Spleen (tissue), 11 donors: ENCODE measurements at regions not wholly inside any gene's neighbourhood (a gene's known extent, or its start where the extent isn't known, plus 50 kb on each side); places are given as distances from the start of the nearest gene placed in this dataset.

Source experiments
- DNase-seq: peaks from one replicate; pipeline ENCODE4 v3.0.0-alpha.2; 2020
- H3K27ac ChIP-seq, 8 donors: fragments of 200-600 bp; sonication (generic) in 7 of 8; 1 replicate in 4 of 8; 2 replicates in 4 of 8; pipeline versions ENCODE4 v1.5.0 to v1.8.0; 2016 to 2021; ENCODE audit warnings: inconsistent platforms in 4 of 8, mild to moderate bottlenecking in 4 of 8, moderate library complexity in 1 of 8
- H3K27me3 ChIP-seq, 7 donors: fragments of 200-600 bp; sonication (generic) in 6 of 7; replicated peaks in 1 of 7; 1 replicate in 4 of 7; 2 replicates in 3 of 7; pipeline versions ENCODE4 v1.5.0 to v1.8.0; 2016 to 2021; ENCODE audit warnings: inconsistent platforms in 3 of 7, mild to moderate bottlenecking in 1 of 7
- H3K36me3 ChIP-seq, 6 donors: fragments of 200-600 bp; sonication (generic) in 5 of 6; 1 replicate in 4 of 6; 2 replicates in 2 of 6; pipeline versions ENCODE4 v1.5.0 to v1.8.0; 2016 to 2021; ENCODE audit warnings: inconsistent platforms in 2 of 6
- H3K4me1 ChIP-seq, 6 donors: fragments of 200-600 bp; sonication (generic) in 5 of 6; 1 replicate in 3 of 6; 2 replicates in 3 of 6; pipeline versions ENCODE4 v1.5.0 to v1.8.0; 2016 to 2021; ENCODE audit warnings: inconsistent platforms in 3 of 6
- H3K4me3 ChIP-seq, 8 donors: fragments of 200-600 bp; sonication (generic) in 7 of 8; 1 replicate in 4 of 8; 2 replicates in 4 of 8; pipeline versions ENCODE4 v1.5.0 to v1.8.0; 2016 to 2021; ENCODE audit warnings: inconsistent platforms in 4 of 8, mild to moderate bottlenecking in 4 of 8, moderate library complexity in 2 of 8
- H3K9me3 ChIP-seq, 8 donors: fragments of 200-600 bp; sonication (generic) in 7 of 8; 1 replicate in 4 of 8; 2 replicates in 4 of 8; pipeline versions ENCODE4 v1.5.0 to v1.8.0; 2016 to 2021; ENCODE audit warnings: inconsistent platforms in 4 of 8
- POLR2A ChIP-seq, 3 donors: fragments of 450-650 bp; IDR thresholded peaks; one replicate each; pipeline ENCODE4 v1.5.1; 2017; ENCODE audit warnings: antibody characterized with exemption in 3 of 3, mild to moderate bottlenecking in 1 of 3
- POLR2AphosphoS5 ChIP-seq, 3 donors: sonication (generic); formaldehyde crosslinking; IDR thresholded peaks; one replicate each; pipeline ENCODE4 v1.5.1; 2017; ENCODE audit warnings: antibody characterized with exemption in 3 of 3
- WGBS, 5 donors: extraction: QIAGEN DNeasy Blood & Tissue Kit in 3 of 5; methylation state at CpG; one replicate each; pipeline versions ENCODE4 v1.1.5 to v1.1.7; 2013 to 2018; 5-methylcytosine and 5-hydroxymethylcytosine counted together
- intact Hi-C: fragments of 100-400 bp; cut with DNase I; formaldehyde crosslinking; loops from one replicate; pipeline ENCODE4 v1.15.0; 2023; ENCODE audit warnings: low total_unique reads
- TF ChIP-seq, protein P1 (sequence below), 11 experiments: fragments of 200-600 bp in 7 of 11; fragments of 450-650 bp in 4 of 11; sonication (generic) in 4 of 11; IDR thresholded peaks in 8 of 11; conservative IDR thresholded peaks in 3 of 11; 1 replicate in 7 of 11; 2 replicates in 4 of 11; pipeline versions ENCODE4 v1.4.0 to v1.8.0; 2016 to 2021; ENCODE audit warnings: antibody characterized with exemption in 11 of 11, inconsistent platforms in 4 of 11, mild to moderate bottlenecking in 1 of 11
- donor health status: healthy with polysubstance abuse.
- donor health status: DM: no; HTN: no; CAD: no; lungs with moderate emphysema.
- donor health status: DM: no; HTN: no; CAD: no.
- donor health status: Bipolar disorder and iron deficiency.
- donor health status: healthy.
- donor health status: DM: no; HTN: no; CAD: no.
- donor health status: DM: yes; HTN: yes; CAD: no.

DNA sequence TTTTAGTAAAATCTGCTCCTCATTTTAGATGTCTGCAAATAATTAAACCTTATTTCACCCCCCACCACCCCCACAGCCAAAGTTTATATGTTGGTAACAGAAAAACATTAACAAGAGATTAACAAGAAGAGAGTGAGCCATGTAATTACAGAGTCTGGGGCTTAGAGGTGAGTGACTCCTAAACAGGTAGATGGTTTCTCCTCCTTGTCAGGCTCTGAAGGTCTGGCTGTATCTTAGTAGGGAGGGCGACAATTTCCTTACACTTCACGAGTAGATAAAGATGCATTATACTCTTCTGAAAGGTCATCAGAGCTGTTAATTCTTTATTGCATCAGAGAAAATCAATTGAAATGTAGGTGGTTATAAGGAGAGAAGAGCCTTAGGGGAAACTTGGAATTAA is 171.8 kb upstream of the ANKRD50 start:
- intact Hi-C loops, result no loop called here
- Histone ChIP-seq H3K27me3 (no peaks in the 10 kb centered on the region), H3K4me1 (no peaks in the 10 kb centered on the region), H3K4me3 (no peak overlapping the region), H3K9me3 (no peaks in the 10 kb centered on the region), H3K36me3 (no peaks in the 10 kb centered on the region), H3K27ac (no peak overlapping the region)
- WGBS, 5 donors, result 82 to 92% (median 90%) methylated on average over 2 of the region's 2 CpGs
- TF ChIP-seq, protein P1, sequence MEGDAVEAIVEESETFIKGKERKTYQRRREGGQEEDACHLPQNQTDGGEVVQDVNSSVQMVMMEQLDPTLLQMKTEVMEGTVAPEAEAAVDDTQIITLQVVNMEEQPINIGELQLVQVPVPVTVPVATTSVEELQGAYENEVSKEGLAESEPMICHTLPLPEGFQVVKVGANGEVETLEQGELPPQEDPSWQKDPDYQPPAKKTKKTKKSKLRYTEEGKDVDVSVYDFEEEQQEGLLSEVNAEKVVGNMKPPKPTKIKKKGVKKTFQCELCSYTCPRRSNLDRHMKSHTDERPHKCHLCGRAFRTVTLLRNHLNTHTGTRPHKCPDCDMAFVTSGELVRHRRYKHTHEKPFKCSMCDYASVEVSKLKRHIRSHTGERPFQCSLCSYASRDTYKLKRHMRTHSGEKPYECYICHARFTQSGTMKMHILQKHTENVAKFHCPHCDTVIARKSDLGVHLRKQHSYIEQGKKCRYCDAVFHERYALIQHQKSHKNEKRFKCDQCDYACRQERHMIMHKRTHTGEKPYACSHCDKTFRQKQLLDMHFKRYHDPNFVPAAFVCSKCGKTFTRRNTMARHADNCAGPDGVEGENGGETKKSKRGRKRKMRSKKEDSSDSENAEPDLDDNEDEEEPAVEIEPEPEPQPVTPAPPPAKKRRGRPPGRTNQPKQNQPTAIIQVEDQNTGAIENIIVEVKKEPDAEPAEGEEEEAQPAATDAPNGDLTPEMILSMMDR (IDR thresholded peaks at IDR 0.05 in 8 of 11, conservative IDR thresholded peaks at IDR 0.05 in 3 of 11), result no peak
- TF ChIP-seq POLR2A (IDR thresholded peaks at IDR 0.05) (no peak), POLR2AphosphoS5 (IDR thresholded peaks at IDR 0.05) (no peak)
- DNase-seq, result no peak

DNA sequence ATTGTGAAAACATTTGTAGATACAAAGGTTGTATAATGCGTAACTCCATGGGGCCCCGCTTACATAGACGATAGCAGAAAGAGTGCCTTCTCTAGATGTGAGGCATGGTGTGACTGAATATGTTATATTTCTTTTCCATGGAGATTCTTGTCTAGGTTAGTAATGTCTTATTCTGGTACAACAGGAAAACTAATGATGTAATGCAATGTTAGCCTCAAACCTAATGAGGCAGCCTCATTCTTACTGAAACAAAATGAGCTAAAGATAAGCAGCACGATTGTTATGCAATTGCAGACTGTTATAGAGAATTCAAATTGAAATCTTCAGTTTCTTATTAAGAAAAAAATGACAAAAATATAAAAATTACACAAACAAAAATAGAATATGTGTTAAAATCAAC is 171.1 kb upstream of the ANKRD50 start:
- no peak for DNase-seq
- H3K27me3 ChIP-seq, result no peaks in the 10 kb centered on the region
- 84 to 90% (median 85%) methylated on average over 4 of the region's 4 CpGs for WGBS, 5 donors
- no peaks in the 10 kb centered on the region for H3K36me3 ChIP-seq
- H3K9me3 ChIP-seq, result no peaks in the 10 kb centered on the region
- H3K4me3 ChIP-seq, result no peak overlapping the region
- no peaks in the 10 kb centered on the region for H3K4me1 ChIP-seq
- TF ChIP-seq POLR2A (IDR thresholded peaks at IDR 0.05) (no peak), POLR2AphosphoS5 (IDR thresholded peaks at IDR 0.05) (no peak)
- TF ChIP-seq, protein P1 (IDR thresholded peaks at IDR 0.05 in 8 of 11, conservative IDR thresholded peaks at IDR 0.05 in 3 of 11), result no peak
- intact Hi-C loops, result no loop called here
- no peak overlapping the region for H3K27ac ChIP-seq

DNA sequence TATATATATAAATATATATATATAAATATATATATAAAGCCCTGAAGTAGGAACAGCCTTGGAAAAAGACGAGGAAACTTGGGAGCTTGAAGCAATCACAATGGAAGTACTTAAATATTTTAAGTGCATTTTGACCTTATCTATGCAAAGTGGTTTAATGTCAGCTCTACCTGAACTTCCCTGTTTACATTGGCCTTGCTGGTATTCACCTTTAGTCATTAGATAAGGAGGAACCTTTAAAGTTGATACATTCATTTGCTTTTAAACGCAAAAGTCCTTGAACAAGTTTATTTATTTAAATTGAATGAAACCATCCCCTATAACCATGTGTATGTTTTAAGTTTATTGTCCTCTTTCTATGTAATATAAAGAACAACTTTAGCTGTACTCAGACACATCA is 166.7 kb upstream of the ANKRD50 start:
- no peak for TF ChIP-seq POLR2A (IDR thresholded peaks at IDR 0.05)
- TF ChIP-seq POLR2AphosphoS5 (IDR thresholded peaks at IDR 0.05), result no peak
- TF ChIP-seq, protein P1 (IDR thresholded peaks at IDR 0.05 in 8 of 11, conservative IDR thresholded peaks at IDR 0.05 in 3 of 11), result no peak
- no peak overlapping the region for H3K27ac ChIP-seq
- intact Hi-C loops, result no loop called here
- H3K27me3 ChIP-seq, result no peaks in the 10 kb centered on the region
- no peaks in the 10 kb centered on the region for H3K36me3 ChIP-seq
- WGBS, 5 donors, result 76 to 85% (median 83%) methylated on average over 2 of the region's 2 CpGs
- H3K9me3 ChIP-seq, result peaks cover 0 to 14% (median 8%) of the 10 kb centered on the region in 8 donors
- DNase-seq, result no peak
- no peaks in the 10 kb centered on the region for H3K4me1 ChIP-seq
- no peak overlapping the region for H3K4me3 ChIP-seq

DNA sequence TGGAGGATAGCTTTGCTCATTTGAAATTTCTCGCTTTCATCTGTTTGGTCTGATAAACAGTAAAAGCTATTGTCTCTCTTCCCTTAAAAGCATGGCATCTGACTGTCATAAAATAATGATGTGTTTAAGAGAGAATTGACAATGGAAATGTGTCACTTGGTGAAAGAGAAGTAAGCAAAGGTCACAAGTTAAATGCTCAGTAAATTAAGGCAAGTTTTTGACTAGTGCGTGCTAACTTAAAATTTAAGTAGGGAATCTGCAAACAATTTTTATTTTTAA is 161.6 kb upstream of the ANKRD50 start:
- Histone ChIP-seq H3K9me3 (peaks cover 0 to 14% (median 8%) of the 10 kb centered on the region in 8 donors), H3K27ac (no peak overlapping the region), H3K27me3 (no peaks in the 10 kb centered on the region), H3K36me3 (no peaks in the 10 kb centered on the region), H3K4me1 (no peaks in the 10 kb centered on the region), H3K4me3 (no peak overlapping the region)
- no peak for DNase-seq
- TF ChIP-seq POLR2A (IDR thresholded peaks at IDR 0.05) (no peak), POLR2AphosphoS5 (IDR thresholded peaks at IDR 0.05) (no peak)
- TF ChIP-seq, protein P1 (IDR thresholded peaks at IDR 0.05 in 8 of 11, conservative IDR thresholded peaks at IDR 0.05 in 3 of 11), result no peak
- intact Hi-C loops, result no loop called here
- WGBS, 5 donors, result 86 to 93% (median 89%) methylated on average over 2 of the region's 2 CpGs
